UCSD-AML1 (cell line): ENCODE measurements at regions not wholly inside any gene's neighbourhood (a gene's known extent, or its start where the extent isn't known, plus 50 kb on each side); places are given as distances from the start of the nearest gene placed in this dataset.

Experiments used
- DNase-seq: peaks from one replicate; lab custom pipeline; 2025; ENCODE audit not compliant: unreplicated experiment; lab: John Stamatoyannopoulos, UW

DNA sequence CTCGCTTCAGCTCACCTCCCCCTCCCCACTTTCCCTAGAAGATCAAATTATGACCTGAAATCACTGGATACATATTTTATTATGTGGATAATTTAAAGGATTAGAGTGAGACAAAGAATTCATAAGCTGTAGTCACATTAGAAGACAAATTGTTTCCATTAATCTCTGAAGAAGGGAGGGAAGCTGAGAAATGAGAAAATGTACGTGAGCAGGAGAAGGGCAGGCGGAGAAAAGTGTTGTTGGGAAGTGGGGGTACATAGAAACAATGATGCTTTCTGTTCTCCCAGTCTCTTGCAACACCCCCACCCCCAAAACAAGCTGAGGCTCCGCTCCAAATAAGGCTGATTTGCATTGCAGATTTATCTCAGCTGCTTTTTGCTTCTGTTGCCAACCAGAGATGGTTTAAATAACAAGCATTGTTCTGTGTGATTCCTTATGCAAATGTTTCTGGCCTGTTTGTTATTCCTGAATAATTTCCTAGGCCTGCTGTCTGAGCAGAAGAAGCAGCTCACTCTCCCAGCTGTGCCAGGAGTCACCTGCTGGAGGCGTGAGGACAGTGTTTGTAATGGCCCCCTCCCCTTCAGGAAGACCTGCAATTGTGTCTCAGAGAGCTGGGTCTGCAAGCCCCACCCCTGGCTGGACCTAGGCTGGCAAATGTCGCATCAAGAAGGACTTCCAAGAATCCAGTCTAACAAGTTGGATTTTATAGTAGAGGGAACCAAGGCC, 121.8 kb upstream of the TNR start:
- DNase-seq, result no peak

DNA sequence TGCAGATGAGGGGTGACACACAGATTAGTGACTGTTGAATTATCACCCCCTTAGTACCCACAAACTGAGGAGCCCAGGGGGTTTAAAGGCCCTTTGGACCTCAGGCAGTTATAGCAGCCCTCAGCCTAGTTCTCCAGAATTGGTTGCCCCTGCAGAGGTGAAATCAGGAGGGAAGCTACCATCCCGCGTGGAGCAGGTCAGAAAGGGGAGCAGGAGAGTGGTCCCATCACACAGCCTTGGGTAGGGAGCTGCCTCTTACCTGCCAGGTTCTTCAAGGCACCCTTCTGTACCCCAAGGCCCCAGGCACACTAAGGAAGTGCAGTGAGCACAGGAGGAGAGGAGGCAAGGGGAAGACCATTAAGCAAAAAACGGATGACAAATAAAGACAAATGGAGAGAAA, 121.2 kb upstream of the TNR start:
- no peak for DNase-seq

DNA sequence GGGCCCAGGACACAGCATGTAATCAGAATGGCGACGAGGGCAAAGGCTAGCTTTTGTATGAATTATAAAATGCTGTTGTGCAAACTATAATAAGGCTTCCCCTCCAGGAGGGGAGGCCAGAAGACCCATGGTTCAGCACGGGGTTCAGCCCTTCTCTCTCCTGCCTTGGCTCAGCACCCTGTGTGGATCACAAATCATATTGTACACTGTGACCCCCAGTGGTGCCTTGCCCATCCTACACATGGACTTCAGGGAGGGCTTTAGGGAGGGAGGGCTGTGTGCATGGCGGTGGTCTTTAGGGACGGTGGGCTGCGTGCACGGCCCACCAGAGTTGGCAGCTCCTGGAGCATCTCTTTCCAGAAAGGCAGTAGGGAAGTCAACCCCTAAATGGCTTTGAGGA, 120.8 kb upstream of the TNR start:
- DNase-seq, result no peak

DNA sequence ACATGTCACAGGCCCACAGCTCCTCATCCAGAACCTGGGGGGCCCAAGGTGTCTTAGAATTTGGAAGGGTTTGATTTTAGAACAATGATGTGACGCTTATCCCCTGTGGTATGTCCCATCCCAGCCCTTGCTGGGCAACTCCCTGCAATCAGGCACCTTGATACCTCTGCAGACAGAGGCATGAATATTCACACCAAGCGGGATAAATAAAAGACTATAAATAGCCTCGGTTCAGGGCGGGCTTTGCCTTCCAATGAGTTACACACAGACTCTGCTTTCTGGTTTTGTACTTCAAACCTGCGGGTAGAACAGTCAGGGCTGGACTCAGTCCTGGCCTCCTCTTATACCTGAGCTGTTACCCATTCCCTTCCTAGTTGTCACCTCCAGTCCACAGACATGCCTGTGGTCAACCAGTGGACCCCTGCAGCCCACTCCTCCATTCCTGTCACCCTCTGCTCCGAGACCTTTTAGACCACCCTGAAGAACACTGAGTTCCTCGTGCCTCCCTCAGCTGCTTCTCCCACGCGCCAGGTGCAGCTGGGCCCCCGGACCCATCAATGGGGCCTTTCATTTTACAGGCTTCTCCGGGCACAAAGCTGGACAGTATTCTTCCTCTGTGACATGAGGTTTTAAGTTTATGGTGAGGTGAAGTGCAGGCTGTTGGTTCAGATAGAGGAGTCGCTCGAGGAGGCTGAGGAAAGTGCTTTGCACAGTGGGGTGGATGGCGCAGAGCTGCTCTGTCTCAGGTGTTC, 120.1 kb upstream of the TNR start:
- DNase-seq, result no peak

DNA sequence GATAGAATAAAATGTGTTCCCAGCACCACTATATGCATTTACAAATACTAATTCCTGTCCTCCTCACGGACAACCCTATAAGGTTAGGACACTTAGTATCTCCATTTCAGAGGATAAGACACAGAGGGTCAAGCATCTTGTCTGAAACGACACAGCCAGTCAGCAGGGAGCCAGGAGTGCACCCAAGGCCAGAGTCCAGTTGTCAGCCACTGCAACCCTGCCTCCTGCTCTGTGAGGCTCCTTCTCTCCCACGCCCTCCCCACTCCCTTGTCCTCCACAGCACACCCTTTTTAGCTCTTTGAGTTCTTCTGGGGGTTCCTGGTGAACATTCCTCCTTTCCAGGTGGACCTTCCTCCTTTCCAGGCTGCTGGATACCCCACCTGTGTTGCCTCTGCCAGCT, 119.0 kb upstream of the TNR start:
- no peak for DNase-seq

DNA sequence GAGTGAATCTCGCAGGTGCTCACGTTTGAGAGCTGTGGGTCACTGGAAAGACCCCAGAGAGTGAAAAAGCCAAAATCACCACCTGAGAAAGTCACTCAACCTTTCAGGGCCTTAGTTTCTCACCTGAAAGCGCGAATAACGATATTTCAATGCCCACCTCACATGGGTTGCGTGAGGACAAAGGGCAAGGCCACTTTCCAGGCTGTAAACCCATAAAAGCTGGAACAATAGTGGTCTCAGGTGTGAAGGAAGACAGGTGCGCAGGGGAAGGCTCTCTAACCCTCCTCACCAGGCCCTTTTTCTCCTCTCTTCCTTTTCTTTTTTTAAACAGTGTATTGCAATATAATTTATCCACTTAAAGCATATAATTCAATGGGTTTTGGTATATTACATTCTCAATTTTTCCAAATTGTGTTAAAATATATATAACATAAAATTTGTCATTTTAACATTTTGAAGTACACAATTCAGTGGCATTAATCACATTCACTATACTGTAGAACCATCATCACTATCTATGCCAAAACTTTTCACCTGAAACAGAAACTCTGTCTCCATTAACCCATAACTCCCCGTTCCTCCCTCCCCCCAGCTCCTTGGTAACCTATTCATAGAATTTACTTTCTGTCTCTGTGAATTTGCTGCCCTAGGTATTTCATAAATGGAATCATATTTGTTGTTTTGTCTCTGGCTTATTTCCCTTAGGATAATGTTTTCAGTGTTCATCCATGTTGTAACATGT, 118.4 kb upstream of the TNR start:
- DNase-seq, result no peak

DNA sequence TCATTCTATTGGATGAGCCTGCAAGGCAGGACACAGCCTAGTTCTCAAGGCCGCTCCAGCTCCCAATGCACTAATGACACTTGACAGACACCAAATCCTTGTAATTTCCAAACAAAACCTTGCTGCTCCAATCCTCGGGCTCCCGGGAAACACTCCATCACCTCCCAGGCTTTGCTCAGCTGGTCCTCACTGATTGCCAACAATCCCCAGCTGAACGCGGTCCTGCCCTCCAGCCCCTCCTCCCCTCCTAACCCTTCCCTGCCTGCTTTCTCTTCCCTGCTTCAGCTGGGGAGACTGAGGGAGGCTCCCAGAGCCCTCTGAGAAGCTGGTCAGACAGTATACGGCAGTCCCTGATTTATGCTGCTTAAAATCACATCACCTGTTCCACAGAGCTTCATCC, 114.4 kb upstream of the TNR start:
- no peak for DNase-seq

DNA sequence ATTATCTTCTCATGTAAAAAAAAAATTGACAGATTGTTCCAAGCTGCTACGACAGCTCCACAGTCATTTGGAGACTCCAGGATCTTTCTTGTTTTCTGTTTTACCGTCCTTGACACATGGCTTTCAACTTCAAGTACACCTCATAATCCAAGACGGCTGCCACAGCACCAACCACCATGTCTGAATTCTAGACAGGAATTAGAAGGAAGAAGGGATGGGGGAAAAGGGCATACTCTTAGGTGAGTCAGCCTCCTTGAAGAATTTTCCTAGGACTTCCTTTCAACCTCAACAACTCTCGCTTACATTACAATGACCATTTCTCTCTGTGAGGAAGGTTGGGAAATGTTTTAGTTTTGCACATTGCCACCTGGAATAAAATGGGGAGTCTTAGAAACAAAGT, 110.3 kb upstream of the TNR start:
- DNase-seq, result no peak

DNA sequence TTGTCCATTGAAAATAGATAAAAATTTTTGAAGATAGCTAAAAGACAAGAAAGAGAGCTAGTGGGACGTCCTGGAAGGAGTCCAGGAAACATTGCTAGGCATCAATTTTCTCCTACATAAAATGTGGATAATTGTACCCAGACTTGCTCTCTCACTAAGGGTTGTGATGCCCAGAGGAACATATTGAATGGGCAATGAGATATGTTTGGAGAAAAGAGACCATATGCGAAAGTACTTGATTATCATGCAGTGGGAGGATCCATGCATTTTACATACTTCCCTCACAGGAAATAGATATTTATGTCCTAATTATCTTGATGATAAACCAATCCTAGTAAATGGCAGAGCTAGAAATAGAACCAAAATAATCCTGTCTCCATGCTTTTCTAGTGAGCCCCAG, 108.4 kb upstream of the TNR start:
- no peak for DNase-seq

DNA sequence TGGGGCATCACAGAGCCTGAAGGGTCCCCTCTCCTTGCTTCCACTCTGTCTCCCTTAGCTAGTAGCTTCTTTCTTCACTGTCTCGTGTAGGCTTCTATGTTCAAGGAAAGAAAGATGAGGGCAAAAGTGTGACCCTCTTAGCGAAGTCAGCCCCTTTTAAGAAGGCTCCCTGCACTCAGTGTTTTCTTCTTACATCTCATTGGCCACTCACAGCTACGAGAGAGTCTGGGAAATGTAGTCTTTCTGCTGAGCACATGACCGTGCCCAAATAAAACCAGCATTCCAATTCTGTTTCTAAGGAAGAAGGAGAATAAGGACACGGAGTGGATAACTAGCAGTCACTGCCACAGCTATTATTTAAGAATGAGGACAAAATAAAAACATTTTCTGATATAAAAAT, 104.9 kb upstream of the TNR start:
- DNase-seq, result no peak

DNA sequence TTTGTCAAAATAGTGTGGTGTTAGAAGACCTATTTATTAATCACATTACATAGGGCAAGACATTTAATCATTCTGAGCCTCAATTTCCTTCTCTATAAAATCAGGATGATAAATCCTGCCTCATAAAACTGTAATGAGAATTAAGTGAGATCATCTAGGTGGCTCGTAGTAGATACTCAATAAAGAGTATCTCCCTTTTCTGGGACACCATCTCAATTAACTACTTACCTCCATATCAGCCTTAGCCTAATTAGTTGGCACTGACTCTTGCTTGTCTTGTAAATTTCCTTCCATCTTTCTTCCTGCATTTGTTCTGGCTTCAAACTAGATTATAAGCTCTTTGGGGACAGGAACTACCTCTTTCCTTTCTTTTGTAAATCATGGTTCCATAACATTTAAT, 102.6 kb upstream of the TNR start:
- no peak for DNase-seq

DNA sequence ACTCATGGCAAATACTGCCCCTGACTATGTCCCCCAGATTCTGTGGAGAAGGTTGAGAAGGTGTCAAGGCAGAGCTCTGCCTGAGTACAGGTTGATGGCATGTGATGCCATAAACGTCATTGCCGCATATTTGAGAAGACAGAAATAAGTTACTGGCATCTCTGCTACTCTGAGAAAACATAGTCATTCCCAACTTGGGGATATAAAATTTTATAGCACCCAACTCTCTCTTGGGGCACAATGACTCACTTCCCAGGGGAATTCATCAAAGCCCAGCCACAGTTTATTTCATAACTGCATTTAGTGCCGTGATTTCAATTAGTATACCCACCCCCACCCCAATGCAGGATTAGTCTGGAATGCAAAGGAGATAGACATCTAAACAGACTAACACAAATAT, 101.9 kb upstream of the TNR start:
- no peak for DNase-seq

DNA sequence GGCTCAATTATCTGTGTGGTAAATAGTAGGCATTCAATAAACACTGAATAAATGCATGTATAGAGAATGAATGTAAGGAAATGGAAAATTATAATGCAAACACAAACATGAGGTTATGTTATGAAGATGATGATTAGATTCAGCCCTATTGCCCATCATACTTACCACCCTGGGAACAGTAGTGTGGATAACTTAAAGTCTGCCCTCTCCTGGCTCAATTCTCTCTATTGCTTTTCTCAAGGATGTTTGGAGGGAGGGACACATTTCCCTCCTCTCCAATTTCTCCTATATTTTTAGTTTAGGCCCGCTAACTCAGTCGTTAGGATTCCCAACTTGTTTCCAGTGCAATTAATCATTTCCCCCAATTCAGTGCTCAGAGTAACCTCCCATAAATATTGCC, 101.5 kb upstream of the TNR start:
- DNase-seq, result no peak

DNA sequence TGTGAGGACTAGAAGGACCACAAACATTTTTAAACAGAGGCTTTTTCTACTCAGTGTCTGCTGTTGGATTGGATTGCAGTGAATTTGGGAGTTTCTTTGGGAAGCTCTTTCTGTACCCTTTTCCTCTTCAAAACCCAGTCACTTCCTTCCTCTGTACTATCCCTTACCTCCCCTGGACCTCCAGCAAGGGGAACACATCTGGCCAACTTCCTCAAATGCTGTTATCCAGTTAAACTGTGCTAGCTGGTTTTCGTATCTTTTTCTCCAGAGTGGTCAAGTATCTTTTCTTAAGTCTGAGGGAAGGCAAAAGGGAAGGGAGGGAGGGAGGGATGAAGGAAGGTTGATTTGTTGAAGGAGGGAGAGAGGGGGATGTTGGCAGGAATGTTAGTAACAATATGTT, 99.2 kb upstream of the TNR start:
- DNase-seq, result no peak

DNA sequence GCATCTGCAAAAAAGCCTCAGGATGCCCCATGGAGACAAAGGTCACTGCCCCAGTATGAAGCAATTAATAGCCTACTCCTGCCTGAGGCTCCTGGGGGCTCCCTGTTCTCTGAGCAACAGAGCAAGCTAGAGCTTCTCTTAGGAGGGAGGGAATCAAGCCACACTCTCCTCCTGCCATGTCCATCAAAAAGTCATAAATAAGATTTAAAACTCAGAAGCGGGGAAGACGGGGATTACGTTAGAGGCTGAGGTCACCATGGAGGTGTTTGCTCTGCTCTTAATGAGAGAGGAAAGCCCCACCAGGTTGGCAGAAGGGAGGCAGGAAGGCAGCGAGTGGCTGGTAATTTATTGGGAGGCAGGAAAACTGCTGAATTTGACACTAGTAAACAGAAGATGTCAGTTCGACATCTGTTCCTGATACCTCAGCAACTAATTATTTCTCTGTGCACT, 98.4 kb upstream of the TNR start:
- no peak for DNase-seq

DNA sequence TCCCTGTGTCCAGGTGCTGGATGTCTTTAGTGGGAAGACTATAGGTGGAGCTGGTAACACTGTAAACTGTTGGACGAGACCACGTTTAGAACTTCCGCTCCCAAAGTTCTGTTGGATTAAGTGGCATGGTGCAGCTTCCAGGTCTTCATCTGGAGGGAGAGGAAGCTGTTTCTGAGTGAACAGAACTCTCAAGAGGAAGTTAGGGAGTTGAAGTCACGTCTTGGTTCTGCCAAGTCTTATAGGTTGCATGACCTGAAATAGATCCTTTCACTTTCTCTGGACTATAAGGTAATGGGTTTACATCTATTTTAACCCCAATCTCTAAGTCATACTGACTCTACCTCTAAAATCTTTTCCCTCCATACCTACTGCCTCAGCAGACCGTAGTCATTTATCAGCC, 97.4 kb upstream of the TNR start:
- no peak for DNase-seq

DNA sequence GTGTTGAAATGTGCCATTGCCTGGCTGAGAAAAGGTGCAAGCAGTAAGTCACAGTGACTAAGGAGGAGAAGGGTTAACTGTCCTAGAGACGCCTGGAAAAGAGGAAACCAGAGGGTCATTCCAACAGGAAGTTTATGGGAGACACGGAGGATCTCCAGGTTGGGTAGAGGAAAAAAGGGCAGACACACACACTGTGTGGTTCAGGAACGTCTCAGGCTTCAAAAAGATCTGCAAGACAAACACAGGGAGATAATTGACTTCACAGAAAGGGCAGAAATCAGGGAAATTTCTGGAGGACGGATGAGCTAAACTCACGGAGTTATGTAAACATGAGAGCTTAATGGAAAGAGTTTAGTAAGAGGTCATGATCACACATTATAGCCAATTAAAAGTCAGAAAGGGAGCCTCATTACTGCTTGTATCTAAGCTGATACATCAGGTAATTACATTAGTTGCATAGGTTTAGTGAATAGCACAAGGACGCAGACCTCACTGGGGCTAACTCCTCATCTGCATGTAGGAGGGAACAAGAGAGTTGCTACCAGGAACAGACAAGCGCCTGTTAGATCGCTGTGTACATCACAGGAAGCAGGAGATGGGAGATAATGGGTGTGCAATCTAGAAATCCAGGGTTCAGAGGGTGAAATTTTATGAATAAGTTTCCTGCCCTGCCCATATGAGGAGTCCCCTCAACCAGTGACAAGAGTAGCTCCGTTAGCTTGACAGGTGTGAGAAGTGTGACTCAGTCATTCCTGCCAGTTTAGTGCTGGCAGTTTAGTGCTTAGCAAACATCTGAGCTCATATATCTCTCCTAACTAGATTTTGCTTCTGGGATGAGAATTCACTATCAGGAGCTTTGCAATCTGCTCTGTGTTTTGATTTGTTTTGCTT, 96.6 kb upstream of the TNR start:
- DNase-seq, result peak; percentile 20

DNA sequence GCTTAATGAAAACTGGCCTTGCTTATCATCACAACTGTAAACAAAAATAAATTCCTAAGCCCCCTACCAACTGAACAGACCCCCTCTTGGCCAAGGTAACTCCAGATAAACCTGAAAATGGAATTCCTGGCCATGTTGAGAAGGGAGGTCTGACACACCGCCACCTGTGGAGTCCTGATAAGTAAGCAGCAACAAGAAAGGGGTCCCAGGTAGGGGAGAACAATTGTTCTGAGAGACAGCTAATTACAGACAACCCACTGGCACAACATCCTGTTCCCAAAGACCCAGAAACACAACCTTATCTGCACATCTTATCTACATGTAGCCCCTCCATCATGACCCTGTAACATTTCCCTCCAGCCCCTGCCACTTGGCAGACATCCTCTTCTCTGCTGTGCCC, 91.2 kb upstream of the TNR start:
- DNase-seq, result no peak

DNA sequence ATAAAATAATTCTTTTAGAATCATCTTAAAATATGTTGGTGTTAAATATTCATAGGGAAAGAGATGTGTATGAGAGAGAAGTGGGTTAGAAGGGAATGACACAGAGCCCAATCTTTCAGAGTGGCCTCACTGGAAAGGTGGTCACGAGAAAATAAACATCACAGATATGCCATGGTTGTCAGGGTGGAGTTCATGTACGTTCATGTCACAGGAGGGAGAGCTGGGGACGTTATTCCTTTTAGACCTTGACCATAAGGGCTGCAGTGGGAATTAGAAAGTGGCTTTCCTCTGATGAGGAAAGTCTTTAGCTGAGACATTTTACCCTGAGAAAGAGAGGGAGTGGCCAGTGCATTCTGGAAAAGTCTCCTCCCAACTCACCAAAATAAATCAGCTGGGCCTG, 90.6 kb upstream of the TNR start:
- DNase-seq, result no peak

DNA sequence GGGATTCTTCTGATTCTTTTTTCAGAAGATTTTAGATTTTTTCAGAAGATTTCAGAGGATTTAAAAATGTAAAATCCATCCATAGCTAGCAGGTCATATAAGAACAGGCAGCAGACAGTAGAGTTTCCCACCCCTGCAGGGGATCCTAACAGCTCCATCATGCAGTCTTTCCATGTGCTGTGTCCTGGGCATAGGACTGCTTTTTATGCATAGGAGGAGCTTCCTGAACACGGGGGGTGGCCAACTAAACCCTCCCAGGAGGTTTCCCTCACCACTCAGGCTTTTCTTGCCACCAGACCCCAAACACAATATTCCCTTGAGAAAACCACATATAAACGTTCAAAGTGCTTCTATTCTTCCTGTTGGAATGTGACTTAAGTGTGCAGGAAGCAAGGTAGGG, 90.1 kb upstream of the TNR start:
- peak; percentile 11 for DNase-seq

DNA sequence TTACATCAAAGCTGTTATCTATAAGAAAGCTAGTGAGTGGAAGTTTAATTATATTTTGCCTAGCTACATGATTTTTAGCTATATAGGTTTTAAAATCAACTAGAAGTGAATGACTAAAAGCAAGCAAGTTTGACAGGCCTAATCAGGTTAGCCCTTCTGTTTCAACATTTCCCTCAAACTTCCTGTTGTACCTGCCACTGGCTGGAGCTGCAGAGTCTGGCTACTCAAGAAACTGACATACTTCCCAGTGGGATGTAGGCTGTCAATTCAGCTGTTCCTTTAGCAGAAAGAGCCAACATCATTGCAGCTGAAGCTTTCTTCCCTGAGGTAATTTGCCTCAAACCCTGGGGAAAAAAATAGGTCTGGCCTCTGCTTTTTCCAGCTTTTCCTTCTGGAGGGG, 87.1 kb upstream of the TNR start:
- DNase-seq, result peak; percentile 24
